GM23248 (cell line): ENCODE measurements at regions not wholly inside any gene's neighbourhood (a gene's known extent, or its start where the extent isn't known, plus 50 kb on each side); places are given as distances from the start of the nearest gene placed in this dataset.
"Not testable (repeated sequence)": the region's sequence is repeated elsewhere in the genome, so short reads cannot be mapped to it uniquely, and the experiment has no call there.

Source experiments
- DNase-seq: peaks from one replicate; pipeline ENCODE4 v3.0.0-alpha.2; 2015
- H2AFZ ChIP-seq: fragments of 200-600 bp; sonication (generic); 2 replicates; pipeline ENCODE4 v1.6.1; 2016; ENCODE audit warnings: antibody characterized with exemption
- H3F3A ChIP-seq: fragments of 200-600 bp; sonication (generic); 2 replicates; pipeline ENCODE4 v1.6.1; 2016; ENCODE audit warnings: mild to moderate bottlenecking, antibody characterized with exemption, mixed run types; ENCODE audit not compliant: insufficient read depth
- H3K27ac ChIP-seq: fragments of 200-600 bp; sonication (generic); 2 replicates; pipeline ENCODE4 v1.5.1; 2016; ENCODE audit warnings: mild to moderate bottlenecking
- H3K27me3 ChIP-seq: fragments of 200-600 bp; sonication (generic); replicated peaks from 2 replicates; pipeline ENCODE4 v1.6.1; 2016; ENCODE audit warnings: mild to moderate bottlenecking; ENCODE audit not compliant: insufficient read depth
- H3K36me3 ChIP-seq: fragments of 200-600 bp; sonication (generic); 2 replicates; pipeline ENCODE4 v1.6.1; 2016; ENCODE audit warnings: low read depth, mild to moderate bottlenecking
- H3K4me1 ChIP-seq: fragments of 200-600 bp; sonication (generic); 2 replicates; pipeline ENCODE4 v1.6.1; 2016; ENCODE audit warnings: mild to moderate bottlenecking; ENCODE audit not compliant: insufficient read depth
- H3K4me2 ChIP-seq: fragments of 200-600 bp; sonication (generic); one replicate; pipeline ENCODE4 v1.6.1; 2016; ENCODE audit warnings: mild to moderate bottlenecking; ENCODE audit not compliant: unreplicated experiment
- H3K4me3 ChIP-seq: fragments of 200-600 bp; sonication (generic); 2 replicates; pipeline ENCODE4 v1.5.1; 2016; ENCODE audit warnings: mild to moderate bottlenecking
- H3K79me2 ChIP-seq: fragments of 200-600 bp; sonication (generic); 2 replicates; pipeline ENCODE4 v1.6.1; 2016; ENCODE audit warnings: mild to moderate bottlenecking; ENCODE audit not compliant: insufficient read depth
- H3K9ac ChIP-seq: fragments of 200-600 bp; sonication (generic); 2 replicates; pipeline ENCODE4 v1.6.1; 2016; ENCODE audit warnings: mild to moderate bottlenecking
- H3K9me2 ChIP-seq: fragments of 200-600 bp; sonication (generic); 2 replicates; pipeline ENCODE4 v1.6.1; 2016; ENCODE audit warnings: mixed run types, mild to moderate bottlenecking, moderate library complexity; ENCODE audit not compliant: insufficient read depth
- H3K9me3 ChIP-seq: fragments of 200-600 bp; sonication (generic); one replicate; pipeline ENCODE4 v1.6.1; 2017; ENCODE audit warnings: low read depth
- H4K20me1 ChIP-seq: fragments of 200-600 bp; sonication (generic); 2 replicates; pipeline ENCODE4 v1.6.0; 2016; ENCODE audit not compliant: insufficient read depth
- EZH2 ChIP-seq: fragments of 200-600 bp; sonication (generic); IDR thresholded peaks from 2 replicates; pipeline ENCODE4 v1.6.1; 2018; ENCODE audit warnings: antibody characterized with exemption, mild to moderate bottlenecking; ENCODE audit not compliant: insufficient read depth, poor library complexity, severe bottlenecking
- EZH2phosphoT487 ChIP-seq: fragments of 200-600 bp; sonication (generic); IDR thresholded peaks from 2 replicates; pipeline ENCODE4 v1.6.1; 2018; ENCODE audit warnings: antibody characterized with exemption, moderate library complexity, mild to moderate bottlenecking, low read depth; ENCODE audit not compliant: insufficient read depth
- WGBS, 2 experiments: methylation state at CpG; one replicate each; pipeline ENCODE4 v1.1.6; 2015 to 2017; ENCODE audit warnings: low lambda C conversion rate in 2 of 2, low coverage in 1 of 2; ENCODE audit errors: missing lambda C conversion rate in 2 of 2; 5-methylcytosine and 5-hydroxymethylcytosine counted together
- in situ Hi-C: fragments of 300-500 bp; cut with MboI; formaldehyde crosslinking; loops from 2 replicates; pipeline ENCODE4 v1.15.0; 2020

DNA sequence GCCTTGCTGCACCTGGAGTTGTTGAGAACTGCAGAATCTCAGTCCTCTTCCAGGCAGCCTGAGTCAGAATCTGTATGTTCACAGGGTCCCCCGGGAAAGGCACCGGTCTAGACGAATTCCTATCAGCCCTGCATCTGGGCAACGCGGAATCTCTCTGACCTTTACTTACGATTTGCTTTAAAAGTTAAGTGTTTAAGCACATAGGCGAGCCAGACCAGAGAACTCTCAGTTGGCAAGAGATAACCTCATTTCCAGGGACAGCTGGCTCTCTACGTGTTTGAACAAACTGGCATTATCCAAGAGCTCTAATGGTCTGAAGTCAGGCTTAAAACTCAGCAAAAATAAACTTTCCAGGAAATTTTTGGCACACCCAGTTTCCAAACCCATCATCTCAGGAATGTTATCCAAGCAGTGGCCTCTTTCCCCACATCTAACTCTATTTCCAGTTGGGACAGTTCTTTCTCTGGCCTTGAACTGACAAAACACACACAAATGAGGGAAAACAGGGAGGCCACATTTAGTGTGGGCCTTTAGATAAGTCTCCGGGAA is 53.4 kb downstream of the HES1 start:
- Histone ChIP-seq H3K4me1 (no peaks in the 10 kb centered on the region), H2AFZ (no peak overlapping the region), H3K4me3 (no peak overlapping the region), H3K27me3 (peaks cover under 1% of the 10 kb centered on the region; the same call in 1 of the 2 replicates), H4K20me1 (no peaks in the 10 kb centered on the region), H3F3A (no peaks in the 10 kb centered on the region), H3K4me2 (no peak overlapping the region), H3K27ac (no peak overlapping the region), H3K9ac (no peak overlapping the region), H3K9me2 (no peaks in the 10 kb centered on the region), H3K36me3 (no peaks in the 10 kb centered on the region), H3K79me2 (no peaks in the 10 kb centered on the region), H3K9me3 (no peaks in the 10 kb centered on the region)
- peak; percentile 35 for DNase-seq
- 7 to 8% methylated on average over 9 of the region's 9 CpGs for WGBS, 2 experiments
- TF ChIP-seq EZH2phosphoT487 (no peak), EZH2 (no peak)
- in situ Hi-C loops = no loop called here

DNA sequence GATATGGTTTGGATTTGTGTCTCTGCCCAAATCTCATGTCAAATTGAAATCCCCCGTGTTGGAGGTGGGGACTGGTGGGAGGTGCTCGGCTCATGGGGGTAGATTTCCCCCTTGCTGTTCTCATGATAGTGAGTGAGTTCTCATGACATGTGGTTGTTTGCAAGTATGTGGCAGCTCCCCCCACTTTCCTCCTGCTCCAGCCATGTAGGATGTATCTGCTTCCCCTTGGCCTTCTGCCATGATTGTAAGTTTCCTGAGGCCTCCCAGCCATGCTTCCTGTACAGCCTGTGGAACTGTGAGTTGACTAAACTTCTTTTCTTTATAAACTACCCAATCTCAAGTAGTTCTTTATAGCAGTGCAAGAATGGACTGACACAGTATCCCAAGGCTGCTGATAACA is 55.9 kb downstream of the HES1 start:
- H3K79me2 ChIP-seq, H3K27ac ChIP-seq, H3K9me2 ChIP-seq, H4K20me1 ChIP-seq, H3K4me3 ChIP-seq, H2AFZ ChIP-seq, in situ Hi-C loops, H3K4me1 ChIP-seq, H3K9ac ChIP-seq, H3K36me3 ChIP-seq, H3F3A ChIP-seq, H3K9me3 ChIP-seq, DNase-seq, H3K4me2 ChIP-seq: not testable (repeated sequence)
- 41 to 55% methylated on average over 2 of the region's 2 CpGs for WGBS, 2 experiments
- H3K27me3 ChIP-seq = peaks cover 18% of the 10 kb centered on the region; the same call in 1 of the 2 replicates

- Histone ChIP-seq H3K9me2 (no peaks in the 10 kb centered on the region), H3K4me3 (no peak overlapping the region), H2AFZ (no peak overlapping the region), H3K27me3 (peaks cover 37% of the 10 kb centered on the region), H3F3A (no peaks in the 10 kb centered on the region), H3K9ac (no peak overlapping the region), H3K4me1 (no peaks in the 10 kb centered on the region), H3K4me2 (no peak overlapping the region), H3K79me2 (no peaks in the 10 kb centered on the region), H3K27ac (no peak overlapping the region), H3K9me3 (no peaks in the 10 kb centered on the region), H3K36me3 (no peaks in the 10 kb centered on the region), H4K20me1 (no peaks in the 10 kb centered on the region)
- WGBS, 2 experiments = 70 to 74% methylated on average over 9 of the region's 9 CpGs
- in situ Hi-C loops = no loop called here
- no peak for TF ChIP-seq EZH2phosphoT487
- TF ChIP-seq EZH2 = no peak
- DNase-seq = no peak
These were observed 58.3 kb downstream of the HES1 start for GRCh38 chr3:194194051-194194756.

DNA sequence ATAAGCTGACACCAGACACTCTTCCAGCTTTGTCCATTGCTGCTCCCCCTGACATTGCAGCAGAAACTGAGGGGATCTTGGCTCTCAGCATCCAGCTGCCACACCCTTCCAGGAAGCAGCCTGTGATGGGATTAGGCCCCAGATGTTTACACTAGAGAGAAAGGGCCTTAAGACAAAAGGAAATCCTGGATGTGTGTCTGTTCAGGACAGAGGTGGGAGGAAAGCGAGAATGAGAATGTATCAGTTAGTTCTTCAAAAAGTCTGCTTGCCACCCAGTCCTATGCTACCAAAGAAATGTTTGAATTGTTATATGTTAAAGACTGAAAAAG is 58.8 kb downstream of the HES1 start:
- Histone ChIP-seq H3K4me1 (no peaks in the 10 kb centered on the region), H3K27ac (no peak overlapping the region), H3K36me3 (no peaks in the 10 kb centered on the region), H3K4me2 (no peak overlapping the region), H3K79me2 (no peaks in the 10 kb centered on the region), H3F3A (no peaks in the 10 kb centered on the region), H3K27me3 (peaks cover 41% of the 10 kb centered on the region), H3K9me2 (no peaks in the 10 kb centered on the region), H3K4me3 (no peak overlapping the region), H3K9ac (no peak overlapping the region), H2AFZ (no peak overlapping the region), H3K9me3 (no peaks in the 10 kb centered on the region), H4K20me1 (no peaks in the 10 kb centered on the region)
- in situ Hi-C loops = no loop called here
- WGBS, 2 experiments = 89% methylated on average over 1 of the region's 1 CpG
- no peak for DNase-seq
- TF ChIP-seq EZH2phosphoT487 = no peak
- no peak for TF ChIP-seq EZH2

DNA sequence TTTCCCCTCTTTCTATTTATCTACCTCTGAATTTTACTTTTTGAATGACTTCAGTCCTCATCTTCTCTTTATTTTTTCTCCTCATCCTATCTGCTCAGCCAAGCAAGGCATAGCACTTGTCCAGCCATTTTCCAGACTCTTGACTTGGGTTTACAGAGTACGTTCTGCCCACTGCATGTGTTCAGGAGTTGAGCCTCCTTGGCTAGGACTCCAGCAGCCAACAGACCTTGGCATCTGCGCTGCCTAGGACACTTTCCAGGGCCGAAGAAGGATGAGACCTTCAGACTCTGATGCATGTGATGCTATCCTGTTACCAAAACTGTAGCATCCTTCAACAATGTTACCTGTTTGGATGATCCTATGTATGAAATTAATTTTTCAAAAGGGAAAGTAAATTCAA is 59.7 kb downstream of the HES1 start:
- WGBS, 2 experiments = 28 to 29% methylated on average over 3 of the region's 3 CpGs
- no peaks in the 10 kb centered on the region for H3K4me1 ChIP-seq
- no peaks in the 10 kb centered on the region for H4K20me1 ChIP-seq
- H3K4me3 ChIP-seq = no peak overlapping the region
- no peaks in the 10 kb centered on the region for H3K9me2 ChIP-seq
- no peak overlapping the region for H3K4me2 ChIP-seq
- no peak overlapping the region for H3K27ac ChIP-seq
- TF ChIP-seq EZH2phosphoT487 (no peak), EZH2 (no peak)
- no peak for DNase-seq
- no peaks in the 10 kb centered on the region for H3K79me2 ChIP-seq
- H2AFZ ChIP-seq = no peak overlapping the region
- no peak overlapping the region for H3K9ac ChIP-seq
- in situ Hi-C loops = no loop called here
- no peaks in the 10 kb centered on the region for H3F3A ChIP-seq
- H3K9me3 ChIP-seq = no peaks in the 10 kb centered on the region
- peaks cover 41% of the 10 kb centered on the region for H3K27me3 ChIP-seq
- no peaks in the 10 kb centered on the region for H3K36me3 ChIP-seq
